GM18907 (cell line): ENCODE measurements at regions not wholly inside any gene's neighbourhood (a gene's known extent, or its start where the extent isn't known, plus 50 kb on each side); places are given as distances from the start of the nearest gene placed in this dataset.
A peak's percentile ranks its signal among the peaks of the same experiment; 100 is the strongest.
"Not testable (repeated sequence)": the region's sequence is repeated elsewhere in the genome, so short reads cannot be mapped to it uniquely, and the experiment has no call there.

Experiments
- ATAC-seq: cut with Tn5 transposase; IDR thresholded peaks from one replicate; pipeline ENCODE4 v1.9.1; 2021; ENCODE audit warnings: mild to moderate bottlenecking, moderate library complexity; ENCODE audit not compliant: unreplicated experiment

GRCh38 chr7:55299273-55299967 is 65.7 kb upstream of the LANCL2 start:
- ATAC-seq = no peak

- no peak for ATAC-seq
These were observed 61.9 kb upstream of the LANCL2 start for GRCh38 chr7:55303220-55303619.

DNA sequence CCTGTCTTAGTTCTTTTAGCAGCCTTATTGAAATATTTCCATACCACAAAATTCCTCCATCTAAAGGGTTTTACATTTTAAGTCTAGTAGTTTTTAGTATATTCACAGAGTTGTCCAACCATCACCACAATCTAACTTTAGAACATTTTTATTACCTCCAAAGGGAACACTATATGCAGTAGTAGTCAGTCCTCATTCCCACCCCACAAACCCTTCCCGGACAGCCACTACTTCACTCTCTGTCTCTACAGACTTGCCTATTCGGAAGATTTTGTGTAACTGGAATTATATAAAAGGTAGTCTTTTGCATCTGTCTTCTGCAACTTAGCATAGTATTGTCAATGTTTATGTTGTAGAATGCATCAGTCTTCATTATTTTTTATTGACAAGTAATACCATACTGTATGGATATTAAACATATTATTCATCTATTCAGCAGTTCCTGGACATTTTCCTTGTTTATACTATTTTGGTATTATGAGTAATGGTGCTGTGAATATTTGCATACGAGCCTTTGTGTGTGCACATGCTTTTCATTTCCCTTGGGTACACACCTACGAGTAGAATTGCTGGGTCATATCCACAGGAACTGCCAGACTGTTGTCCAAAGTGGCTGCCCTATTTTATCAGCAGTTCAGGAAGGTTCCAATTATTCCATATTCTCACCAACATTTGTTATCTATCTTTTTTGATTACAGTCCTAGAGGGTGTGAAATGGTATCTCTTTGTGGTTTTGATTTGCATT is 60.9 kb upstream of the LANCL2 start:
- no peak for ATAC-seq

GRCh38 chr7:55305135-55305534 is 60.0 kb upstream of the LANCL2 start:
- ATAC-seq = no peak

DNA sequence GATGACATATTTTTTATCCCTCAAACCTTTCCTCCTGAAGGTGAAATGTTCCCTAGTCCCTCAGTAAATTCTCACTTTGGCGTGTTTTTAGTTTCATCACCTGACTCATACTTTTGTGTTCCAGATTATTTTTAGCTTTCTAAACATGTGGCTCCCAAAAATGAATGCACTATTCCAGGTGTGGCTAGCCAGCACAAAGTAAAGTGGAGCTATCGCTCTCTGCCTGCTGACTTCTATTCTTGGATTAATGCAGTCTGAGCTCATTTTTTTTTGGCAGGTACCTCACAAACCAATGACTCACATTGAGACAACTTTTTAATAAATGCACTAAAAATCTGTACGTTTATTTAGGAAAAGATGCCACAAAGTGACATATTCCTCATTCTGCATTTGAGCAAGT is 58.8 kb upstream of the LANCL2 start:
- no peak for ATAC-seq

DNA sequence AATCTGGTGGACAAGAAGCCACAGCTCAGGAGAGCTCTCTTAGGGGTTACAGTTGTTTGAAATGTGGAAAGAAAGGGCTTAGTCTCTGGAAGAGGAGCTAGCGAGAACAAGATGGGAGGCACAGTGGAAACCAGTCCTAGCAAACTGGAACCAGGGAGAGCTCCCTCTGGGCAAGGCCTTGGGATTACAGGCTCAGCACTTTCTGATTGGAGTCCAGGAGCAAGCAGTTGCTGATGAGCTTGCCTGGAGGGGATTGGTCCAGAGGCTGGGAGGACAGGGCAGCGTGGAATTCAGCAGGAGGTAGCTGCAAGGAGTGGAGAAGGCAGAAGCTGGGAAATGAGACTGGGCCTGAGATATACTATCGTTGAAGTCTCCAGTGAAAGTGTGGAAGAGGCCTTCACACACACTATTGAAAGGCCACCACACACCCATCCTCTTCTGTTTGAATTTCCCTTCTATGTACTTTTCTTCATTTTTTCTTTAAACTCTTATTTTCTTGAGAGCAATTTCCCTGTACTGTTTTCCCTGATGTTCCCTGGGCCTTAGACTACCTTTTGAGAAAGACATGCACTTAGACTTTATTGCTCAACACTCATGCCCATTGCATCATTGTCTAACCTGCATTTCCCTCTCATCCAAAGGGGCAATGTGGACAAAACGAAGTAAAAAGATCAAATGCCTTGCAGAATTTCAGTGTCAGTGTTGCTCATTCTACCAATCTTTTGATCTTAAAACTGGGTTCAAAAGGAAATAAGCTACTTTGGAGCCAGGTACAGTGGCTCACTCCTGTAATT is 57.8 kb upstream of the LANCL2 start:
- ATAC-seq = no peak

DNA sequence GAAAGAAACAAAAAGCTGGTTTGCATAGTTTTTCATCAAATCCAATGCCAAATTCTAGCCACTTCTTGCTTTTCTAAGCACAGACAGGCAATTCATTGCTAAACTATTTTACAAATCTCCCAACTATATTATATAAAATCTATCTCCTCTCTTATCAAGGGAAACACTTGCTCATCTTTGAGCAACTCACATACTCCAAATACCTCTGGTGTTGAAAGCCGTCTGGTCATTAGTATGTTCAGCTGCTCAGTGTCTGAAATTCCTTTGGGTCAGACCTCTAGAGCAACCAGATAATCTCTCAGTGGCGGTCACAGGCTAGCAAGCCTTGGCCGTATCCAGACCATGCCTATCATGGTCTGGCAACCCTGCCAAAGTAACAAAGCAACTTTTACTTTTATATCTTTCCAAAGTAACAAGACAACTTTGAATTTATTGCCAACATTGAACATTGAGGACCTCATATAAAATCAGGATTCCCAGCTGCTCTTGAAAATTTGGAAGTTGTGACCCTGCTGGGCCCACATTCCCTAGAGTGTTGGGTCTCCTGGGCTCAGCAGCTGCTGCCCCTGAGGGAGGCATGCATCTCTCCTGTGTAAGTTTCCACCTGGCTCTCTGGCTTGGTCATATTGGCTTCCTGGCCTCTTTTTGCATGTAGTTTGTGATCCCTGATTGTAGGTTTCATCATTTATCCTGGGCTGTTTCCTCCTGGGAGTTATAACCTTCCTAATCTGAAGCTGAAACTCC is 56.8 kb upstream of the LANCL2 start:
- peak; percentile 14 for ATAC-seq

DNA sequence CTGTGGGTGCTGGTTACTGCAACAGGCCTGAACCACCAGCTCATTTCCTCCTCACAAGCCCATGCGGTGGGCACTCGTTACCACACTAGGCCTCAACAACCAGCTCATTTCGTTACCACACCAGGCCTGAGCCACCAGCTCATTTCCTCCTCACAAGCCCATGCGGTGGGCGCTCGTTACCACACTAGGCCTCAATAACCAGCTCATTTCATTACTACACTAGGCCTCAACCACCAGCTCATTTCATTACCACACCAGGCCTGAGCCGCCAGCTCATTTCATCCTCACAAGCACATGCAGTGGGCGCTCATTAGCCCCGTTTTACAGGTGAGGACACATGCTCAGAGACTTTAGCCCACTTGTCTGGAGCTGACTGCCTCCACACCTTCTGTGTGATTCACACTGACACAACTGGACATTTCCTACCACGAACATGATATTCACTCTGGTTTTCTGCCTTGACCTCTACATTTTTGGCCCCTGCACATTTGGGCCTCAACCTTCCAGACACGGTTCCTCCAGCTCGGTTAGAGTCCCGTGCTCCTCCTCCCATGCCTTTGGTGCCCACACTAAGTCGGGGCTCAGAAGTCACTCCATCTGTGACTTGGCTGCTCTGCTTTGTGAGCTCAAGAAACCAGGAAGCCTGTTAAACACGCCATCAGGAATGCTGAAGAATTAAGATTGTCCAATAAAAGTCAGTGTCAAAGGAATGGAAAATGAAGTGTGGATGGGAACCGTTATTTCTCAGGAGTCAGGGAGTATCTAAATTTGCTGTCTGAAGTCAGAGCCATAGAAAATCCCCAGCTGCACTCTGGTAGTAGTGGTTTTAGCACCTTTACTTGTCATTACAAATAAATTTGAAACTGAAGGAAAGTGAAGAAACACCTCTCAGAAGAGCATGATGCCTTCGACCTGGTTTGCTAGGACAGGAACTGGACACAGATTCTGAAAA is 55.8 kb upstream of the LANCL2 start:
- peak; percentile 97 for ATAC-seq

GRCh38 chr7:55310287-55311025 is 54.7 kb upstream of the LANCL2 start:
- no peak for ATAC-seq

- ATAC-seq = not testable (repeated sequence)
These were observed 53.2 kb upstream of the LANCL2 start for GRCh38 chr7:55311892-55312291.

DNA sequence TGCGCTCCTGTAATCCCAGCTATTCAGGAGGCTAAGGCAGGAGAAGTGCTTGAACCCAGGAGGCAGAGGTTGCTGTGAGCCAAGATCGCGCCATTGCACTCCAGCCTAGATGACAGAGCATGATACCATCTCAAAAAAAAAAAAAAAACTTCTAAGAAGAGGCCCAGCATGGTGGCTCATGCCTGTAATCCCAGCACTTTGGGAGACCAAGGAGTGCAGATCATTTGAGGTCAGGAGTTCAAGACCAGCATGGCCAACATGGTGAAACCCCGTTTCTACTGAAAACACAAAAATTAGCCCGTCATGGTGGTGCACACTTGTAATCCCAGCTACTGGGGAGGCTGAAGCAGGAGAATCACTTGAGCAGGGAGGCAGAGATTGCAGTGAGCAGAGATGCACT is 51.5 kb upstream of the LANCL2 start:
- not testable (repeated sequence) for ATAC-seq

- ATAC-seq = no peak
These were observed 50.2 kb upstream of the LANCL2 start for GRCh38 chr7:55314967-55315366.
